NOMO-1 treated with dmso at 0.1 percent for 144 hours (cell line): ENCODE measurements at regions not wholly inside any gene's neighbourhood (a gene's known extent, or its start where the extent isn't known, plus 50 kb on each side); places are given as distances from the start of the nearest gene placed in this dataset.

Source experiments
- DNase-seq: peaks from one replicate; lab custom pipeline; 2025; ENCODE audit not compliant: unreplicated experiment; lab: John Stamatoyannopoulos, UW

DNA sequence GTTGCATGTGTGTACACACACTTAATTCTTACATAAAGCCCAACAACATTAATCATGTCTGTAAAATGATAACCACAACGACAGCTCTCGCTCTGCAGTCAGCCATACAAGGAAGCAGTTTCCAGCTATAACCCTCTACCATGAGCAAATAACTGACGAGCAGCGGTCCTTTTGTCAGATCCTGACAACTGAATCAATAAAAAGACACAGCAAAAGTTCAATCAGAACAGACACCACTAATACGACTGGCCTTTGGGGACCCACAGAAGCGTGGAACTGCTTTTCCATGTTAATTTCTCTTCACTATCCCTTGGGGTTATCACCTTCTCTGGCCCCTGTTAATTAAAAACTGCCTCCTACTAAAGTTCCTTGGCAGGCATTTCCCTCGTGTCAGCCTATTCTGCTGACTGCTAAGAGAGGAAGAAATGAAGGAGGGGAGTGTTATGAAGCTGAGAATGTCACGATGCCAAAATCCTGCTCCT, 722.8 kb upstream of the GRAMD2B start:
- peak; percentile 41 for DNase-seq

DNA sequence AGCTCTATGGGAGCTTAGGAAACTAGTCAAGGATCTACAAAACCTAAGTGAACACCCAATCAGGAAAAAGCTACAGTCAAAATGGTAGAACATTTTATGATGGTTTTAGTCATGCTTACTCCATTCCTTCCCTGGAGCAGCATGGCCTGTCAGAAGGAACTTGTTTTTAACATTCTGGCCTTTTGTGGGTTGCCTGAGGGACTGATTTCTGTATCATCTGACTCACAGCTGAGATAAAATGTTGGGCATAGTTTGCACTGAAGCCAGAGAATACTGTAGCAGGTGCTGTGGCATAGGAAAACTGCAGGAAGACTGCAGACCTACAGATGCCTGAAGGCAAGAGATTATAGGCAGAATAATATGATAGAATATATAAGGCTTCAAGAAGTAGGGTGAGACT, 719.6 kb upstream of the GRAMD2B start:
- DNase-seq = no peak

GRCh38 chr5:125704888-125705287, 718.3 kb upstream of the GRAMD2B start:
- no peak for DNase-seq

DNA sequence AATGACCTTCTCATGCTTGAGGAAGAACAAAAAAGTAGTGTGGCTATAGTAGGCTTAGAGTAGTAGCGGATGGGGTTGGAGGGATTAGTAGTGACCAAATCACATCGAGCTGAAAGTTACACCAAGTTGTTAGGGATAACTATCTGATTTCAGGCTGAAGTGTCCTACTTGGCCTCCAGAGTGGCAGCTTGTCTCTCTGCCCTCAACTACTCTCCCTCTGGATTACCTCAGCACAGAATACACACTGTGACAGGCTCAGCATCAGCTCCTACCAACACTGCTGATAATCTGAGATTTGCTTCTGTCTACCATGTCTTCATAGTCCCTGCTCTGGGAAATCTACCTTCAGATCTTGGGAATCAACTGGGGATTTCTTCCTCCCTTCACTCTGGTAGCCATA, 714.6 kb upstream of the GRAMD2B start:
- DNase-seq = no peak

DNA sequence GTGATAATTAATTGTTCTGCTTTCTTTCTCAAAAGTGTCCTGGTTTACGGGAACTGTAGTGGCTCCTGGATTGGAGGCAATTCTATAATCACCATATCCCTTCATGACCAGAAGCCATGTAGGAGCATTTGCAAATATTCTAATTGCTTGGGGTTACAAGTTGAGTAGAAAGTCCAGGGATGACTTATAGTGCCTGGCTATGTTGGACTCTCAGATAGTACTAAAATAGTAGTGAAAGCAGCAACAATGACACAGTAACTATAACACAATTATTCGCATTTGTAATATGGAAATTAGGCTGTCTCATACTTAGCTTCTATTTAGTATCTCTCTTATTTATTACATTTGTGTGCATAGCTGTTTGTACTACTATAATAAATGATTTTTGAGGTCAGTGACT, 712.5 kb upstream of the GRAMD2B start:
- DNase-seq = no peak

DNA sequence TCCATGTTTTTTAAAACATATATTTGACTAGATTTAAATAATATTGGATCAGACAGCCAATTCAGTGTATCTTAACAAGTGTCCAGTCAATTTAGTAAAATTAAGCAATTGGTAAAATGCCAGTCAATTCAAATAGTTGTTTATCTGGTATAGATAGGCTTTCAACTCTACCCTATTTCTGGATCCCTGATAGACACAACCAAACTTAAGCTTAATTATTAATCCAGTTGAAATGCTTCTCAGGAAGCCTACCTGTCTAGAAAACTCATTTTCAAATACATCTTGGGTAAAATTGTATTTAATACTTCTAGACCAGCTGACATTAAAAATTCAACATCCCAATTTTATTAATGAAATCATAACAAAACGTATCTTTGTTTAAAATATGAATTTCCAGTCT, 710.8 kb upstream of the GRAMD2B start:
- no peak for DNase-seq

DNA sequence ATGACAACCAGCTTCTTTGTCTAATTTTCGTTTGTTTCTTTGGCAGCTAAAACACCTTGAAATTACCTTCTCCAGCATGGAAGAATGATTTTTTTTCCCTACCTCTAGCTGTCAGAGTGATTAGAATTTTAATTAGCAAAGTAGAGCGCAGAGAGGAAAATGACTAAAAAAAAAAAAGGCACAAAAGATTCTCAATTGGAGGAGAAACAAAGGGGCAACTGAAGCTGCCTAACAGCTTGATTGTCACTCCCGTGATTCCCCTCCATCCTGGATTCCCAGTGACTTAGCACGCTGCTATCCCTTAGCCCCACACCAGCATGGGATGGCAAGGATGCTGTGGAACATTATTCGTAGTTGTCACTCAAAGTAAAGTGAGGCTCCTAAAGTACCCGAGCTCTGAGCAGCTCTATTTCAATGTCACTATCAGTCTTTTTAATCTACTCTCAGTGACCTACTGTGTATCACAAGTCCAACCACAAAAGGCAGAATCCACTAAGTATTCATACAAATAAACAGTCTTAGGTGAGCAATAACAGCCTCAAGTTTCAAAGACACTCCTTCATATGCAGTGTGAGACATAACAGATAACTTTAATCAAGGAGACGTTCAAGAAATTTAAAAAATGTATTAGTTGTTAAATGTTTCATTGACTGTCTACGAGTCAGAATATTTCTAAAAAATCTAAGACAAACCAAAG, 710.0 kb upstream of the GRAMD2B start:
- DNase-seq = no peak

- no peak for DNase-seq
Measured at GRCh38 chr5:125715216-125715615, 708.0 kb upstream of the GRAMD2B start.

DNA sequence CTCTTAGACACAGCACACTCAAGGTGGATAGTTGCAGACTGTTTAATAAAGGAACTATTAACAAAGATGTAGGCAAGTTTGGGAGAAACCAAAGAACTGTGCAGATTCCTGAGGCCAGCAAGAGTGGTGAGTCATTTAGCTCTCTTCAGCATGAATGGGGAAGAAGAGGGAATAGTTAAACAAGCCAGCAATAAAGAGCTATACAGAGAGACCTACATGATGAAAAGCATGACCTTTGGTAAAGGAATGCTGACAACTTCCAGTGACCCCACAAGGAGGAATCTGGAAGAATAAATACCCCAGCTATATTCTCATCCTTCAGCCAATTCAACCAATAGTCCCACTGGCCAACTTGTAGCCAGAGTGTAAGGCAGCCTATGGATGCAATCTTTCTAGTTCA, 706.0 kb upstream of the GRAMD2B start:
- DNase-seq = no peak

DNA sequence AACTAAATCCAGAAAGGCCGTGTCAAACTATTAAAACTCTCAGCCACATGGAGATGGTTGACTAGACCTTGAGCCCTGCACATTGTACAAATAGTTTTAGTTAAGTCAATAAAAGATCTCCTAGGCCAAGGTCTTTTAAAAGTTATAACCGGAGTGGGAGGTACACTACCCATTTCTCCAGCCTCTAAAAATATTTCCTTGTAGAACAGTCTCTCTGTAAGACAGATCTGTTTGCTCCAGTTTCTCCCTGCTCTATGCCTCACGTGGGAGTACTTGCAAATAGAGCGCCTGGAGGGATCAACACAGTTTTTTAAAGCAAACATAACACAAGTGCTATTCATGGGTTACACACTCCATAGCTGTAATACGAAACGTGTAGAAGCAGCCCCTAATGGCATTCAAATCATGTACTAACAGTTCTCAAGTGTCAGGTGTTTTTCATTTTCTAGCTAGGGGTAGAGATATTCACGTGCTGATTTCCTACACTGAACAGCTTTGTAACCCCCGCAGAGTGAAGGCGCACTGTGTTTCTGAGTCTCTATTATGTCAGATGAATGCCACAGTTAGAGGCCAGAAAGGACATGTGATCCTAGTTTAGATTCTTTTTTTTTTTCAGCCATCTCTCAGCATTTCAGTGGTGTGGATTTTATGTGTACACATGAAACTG, 703.4 kb upstream of the GRAMD2B start:
- no peak for DNase-seq

DNA sequence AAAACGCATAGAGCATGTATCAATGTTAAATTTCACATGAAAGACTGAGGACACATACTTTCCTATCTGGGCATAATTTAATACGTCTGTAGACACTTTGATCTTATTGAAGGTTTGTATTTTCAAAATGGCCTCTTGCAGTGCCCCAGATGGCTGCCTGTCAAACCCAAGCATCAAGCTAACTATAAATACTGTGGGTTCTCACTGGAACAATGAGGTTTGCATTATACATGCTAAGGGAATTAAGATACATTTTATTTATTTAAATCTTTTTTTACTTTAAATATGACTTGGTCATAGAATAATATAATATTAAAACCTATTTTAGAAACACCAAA, 702.9 kb upstream of the GRAMD2B start:
- DNase-seq = no peak

GRCh38 chr5:125720721-125721120, 702.5 kb upstream of the GRAMD2B start:
- DNase-seq = no peak

GRCh38 chr5:125722550-125722949, 700.7 kb upstream of the GRAMD2B start:
- no peak for DNase-seq

- DNase-seq = no peak
Measured at GRCh38 chr5:125725691-125726090, 697.5 kb upstream of the GRAMD2B start.

GRCh38 chr5:125743939-125744338, 679.3 kb upstream of the GRAMD2B start:
- no peak for DNase-seq

DNA sequence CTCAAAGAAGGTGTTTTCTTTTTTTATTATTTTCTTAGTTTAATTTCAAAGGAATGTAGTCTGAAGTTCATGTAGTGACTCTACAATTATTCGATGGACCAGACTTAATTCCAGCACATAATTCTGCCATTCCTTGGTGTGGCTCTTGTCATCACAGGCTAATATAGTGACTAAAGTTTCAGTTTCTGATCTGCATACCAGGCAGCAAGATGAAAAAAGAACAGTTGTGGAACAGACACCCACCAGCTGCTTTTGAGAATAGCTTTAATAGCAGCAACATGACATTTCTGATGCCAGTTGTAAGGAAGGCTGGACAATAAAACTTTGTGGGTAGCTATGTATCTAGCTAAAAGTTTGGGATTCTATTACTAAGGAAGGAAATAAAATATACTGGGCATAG, 676.3 kb upstream of the GRAMD2B start:
- no peak for DNase-seq

DNA sequence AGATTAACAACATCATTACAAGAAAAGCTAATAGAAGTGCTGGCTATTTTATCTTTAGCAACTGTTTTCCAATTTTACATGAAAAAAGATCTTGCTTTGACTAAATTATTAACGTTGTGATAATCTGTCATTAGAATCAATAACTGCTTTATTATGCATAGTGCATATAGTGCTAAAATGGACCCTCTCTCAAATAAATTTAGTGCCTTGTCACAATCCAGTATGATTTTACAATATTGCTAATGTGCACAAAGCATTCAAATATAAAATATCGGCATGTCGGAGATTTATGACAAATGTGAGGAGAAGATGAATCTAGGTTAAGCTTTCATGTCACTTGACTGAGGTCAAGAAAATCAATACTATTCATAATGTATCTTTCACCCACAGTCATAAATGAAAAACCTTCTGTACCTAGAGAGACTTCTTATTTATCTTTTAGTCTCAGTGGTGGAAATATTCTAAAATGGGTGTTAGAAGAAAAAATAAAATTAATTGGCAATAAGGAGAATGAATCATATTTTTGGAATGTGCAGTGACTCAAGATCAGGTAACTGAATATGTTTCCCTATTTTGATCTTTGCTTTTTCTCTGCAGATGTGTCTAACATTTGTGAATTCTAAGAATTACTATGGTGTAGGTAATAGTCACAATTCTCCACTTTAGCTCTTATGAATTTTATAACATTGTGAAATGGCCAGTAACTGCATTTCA, 672.9 kb upstream of the GRAMD2B start:
- DNase-seq = no peak

GRCh38 chr5:125750861-125751186, 672.4 kb upstream of the GRAMD2B start:
- no peak for DNase-seq

GRCh38 chr5:125756456-125756855, 666.8 kb upstream of the GRAMD2B start:
- no peak for DNase-seq

DNA sequence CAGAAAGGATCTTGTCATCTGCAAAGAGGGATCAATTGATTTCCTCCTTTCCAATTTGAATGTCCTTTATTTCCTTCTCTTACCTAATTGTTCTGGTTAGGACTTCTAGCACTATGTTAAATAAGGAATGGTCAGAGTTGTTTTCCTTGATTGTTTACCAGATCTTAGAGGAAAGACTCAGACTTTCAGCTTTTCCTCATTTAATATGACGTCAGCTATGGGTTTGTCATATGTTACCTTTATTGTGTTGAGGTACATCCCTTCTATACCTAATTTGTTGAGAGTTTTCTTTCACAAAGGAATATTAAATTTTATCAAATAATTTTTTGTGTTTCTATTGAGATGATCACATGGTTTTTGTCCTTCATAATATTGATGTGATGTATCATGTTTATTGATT, 656.5 kb upstream of the GRAMD2B start:
- DNase-seq = no peak

DNA sequence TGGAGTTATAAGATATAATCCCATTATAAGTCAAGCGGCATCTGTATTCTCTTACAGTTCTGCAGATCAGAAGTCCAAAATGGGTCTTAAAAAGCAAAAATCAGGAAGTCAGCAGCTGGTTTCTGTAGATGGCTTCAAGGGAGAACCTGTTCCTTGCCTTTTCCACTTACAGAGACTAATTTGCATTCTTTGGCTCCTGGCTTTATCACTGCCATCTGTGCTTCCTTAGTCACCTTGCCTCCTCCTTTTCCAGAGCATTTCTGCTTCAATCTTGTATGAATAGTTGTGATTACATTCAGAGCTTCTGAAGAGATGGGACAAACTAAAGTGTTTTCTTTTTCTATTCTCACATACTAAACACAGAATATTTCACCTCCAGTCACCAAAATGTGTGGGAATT, 647.3 kb upstream of the GRAMD2B start:
- no peak for DNase-seq

DNA sequence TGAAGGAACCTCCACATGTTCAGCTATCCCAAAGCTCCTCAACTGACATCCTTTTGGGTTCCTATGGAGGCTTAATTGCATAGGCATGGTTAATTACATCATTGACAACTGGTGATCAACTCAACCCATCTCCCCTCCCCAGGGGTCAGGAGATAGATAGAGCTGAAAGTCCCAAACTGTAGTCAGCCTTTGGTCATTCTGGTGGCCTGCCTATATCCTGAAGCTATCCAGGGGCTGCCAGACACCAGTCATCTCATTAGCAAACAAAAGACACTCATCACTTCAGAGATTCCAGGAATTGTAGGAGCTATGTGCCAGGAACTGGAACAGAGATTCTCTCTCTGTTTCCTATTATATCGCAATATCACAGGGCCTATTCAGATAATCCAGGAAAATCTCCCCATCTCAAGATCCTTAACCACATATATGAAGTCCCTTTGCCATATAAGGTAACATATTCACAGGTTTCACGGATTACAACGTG, 646.5 kb upstream of the GRAMD2B start:
- no peak for DNase-seq
